ENCODE measurements at regions not wholly inside any gene's neighbourhood (a gene's known extent, or its start where the extent isn't known, plus 50 kb on each side); places are given as distances from the start of the nearest gene placed in this dataset.
A peak's percentile ranks its signal among the peaks of the same experiment; 100 is the strongest.

- peaks cover 4% of the 10 kb centered on the region for H3K4me1 Mint-ChIP-seq (ENCODE audit: low read depth, unreplicated experiment)
- no peak for TF ChIP-seq CTCF (IDR thresholded peaks at IDR 0.05; ENCODE audit: partially characterized antibody, unreplicated experiment)
- H3K27ac Mint-ChIP-seq (ENCODE audit: unreplicated experiment): peak overlapping the region; percentile 9
- peaks cover 1% of the 10 kb centered on the region for H3K27me3 Mint-ChIP-seq (ENCODE audit: unreplicated experiment)
- no peaks in the 10 kb centered on the region for H3K36me3 Mint-ChIP-seq (ENCODE audit: unreplicated experiment)
- no peak overlapping the region for H3K4me3 Mint-ChIP-seq (ENCODE audit: unreplicated experiment)
- DNase-seq: no peak
- no peaks in the 10 kb centered on the region for H3K9me3 Mint-ChIP-seq (ENCODE audit: unreplicated experiment)
Observed at GRCh38 chr15:97457203-97457847, 503.2 kb upstream of the ARRDC4 start.

GRCh38 chr15:97459771-97460170 lies 500.7 kb upstream of the ARRDC4 start:
- H3K4me1 Mint-ChIP-seq (ENCODE audit: low read depth, unreplicated experiment): peaks cover 4% of the 10 kb centered on the region
- H3K9me3 Mint-ChIP-seq (ENCODE audit: unreplicated experiment): no peaks in the 10 kb centered on the region
- TF ChIP-seq CTCF (IDR thresholded peaks at IDR 0.05; ENCODE audit: partially characterized antibody, unreplicated experiment): no peak
- H3K27ac Mint-ChIP-seq (ENCODE audit: unreplicated experiment): no peak overlapping the region
- no peaks in the 10 kb centered on the region for H3K36me3 Mint-ChIP-seq (ENCODE audit: unreplicated experiment)
- peaks cover 3% of the 10 kb centered on the region for H3K27me3 Mint-ChIP-seq (ENCODE audit: unreplicated experiment)
- no peak for DNase-seq
- no peak overlapping the region for H3K4me3 Mint-ChIP-seq (ENCODE audit: unreplicated experiment)

- H3K27me3 Mint-ChIP-seq (ENCODE audit: unreplicated experiment): peaks cover 1% of the 10 kb centered on the region
- no peak for TF ChIP-seq CTCF (IDR thresholded peaks at IDR 0.05; ENCODE audit: partially characterized antibody, unreplicated experiment)
- no peaks in the 10 kb centered on the region for H3K36me3 Mint-ChIP-seq (ENCODE audit: unreplicated experiment)
- H3K4me3 Mint-ChIP-seq (ENCODE audit: unreplicated experiment): no peak overlapping the region
- no peaks in the 10 kb centered on the region for H3K9me3 Mint-ChIP-seq (ENCODE audit: unreplicated experiment)
- no peak overlapping the region for H3K27ac Mint-ChIP-seq (ENCODE audit: unreplicated experiment)
- peaks cover 4% of the 10 kb centered on the region for H3K4me1 Mint-ChIP-seq (ENCODE audit: low read depth, unreplicated experiment)
- DNase-seq: no peak
Observed at GRCh38 chr15:97461226-97461625, 499.3 kb upstream of the ARRDC4 start.

DNA sequence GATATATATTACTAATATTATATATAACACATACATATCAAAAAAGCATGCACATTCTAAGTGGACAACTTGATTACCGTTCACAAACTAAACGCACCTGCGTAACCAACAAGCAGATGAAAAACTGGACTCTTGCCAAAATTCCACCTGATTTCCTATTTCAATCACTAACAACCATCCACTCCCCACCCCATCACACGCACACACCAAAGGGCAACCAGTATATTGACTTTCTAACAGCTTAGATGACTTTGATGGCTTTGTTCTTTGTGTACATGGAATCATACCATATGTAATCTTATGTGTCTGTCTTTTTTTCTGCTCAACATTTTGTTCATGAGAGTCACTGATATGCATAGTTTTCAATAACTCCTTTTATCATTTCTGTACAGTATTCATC lies 496.8 kb upstream of the ARRDC4 start:
- Mint-ChIP-seq H3K36me3 (ENCODE audit: unreplicated experiment) (no peaks in the 10 kb centered on the region), H3K27ac (ENCODE audit: unreplicated experiment) (no peak overlapping the region), H3K9me3 (ENCODE audit: unreplicated experiment) (no peaks in the 10 kb centered on the region), H3K27me3 (ENCODE audit: unreplicated experiment) (peaks cover 1% of the 10 kb centered on the region), H3K4me3 (ENCODE audit: unreplicated experiment) (no peak overlapping the region), H3K4me1 (ENCODE audit: low read depth, unreplicated experiment) (no peaks in the 10 kb centered on the region)
- no peak for DNase-seq
- TF ChIP-seq CTCF (IDR thresholded peaks at IDR 0.05; ENCODE audit: partially characterized antibody, unreplicated experiment): no peak

DNA sequence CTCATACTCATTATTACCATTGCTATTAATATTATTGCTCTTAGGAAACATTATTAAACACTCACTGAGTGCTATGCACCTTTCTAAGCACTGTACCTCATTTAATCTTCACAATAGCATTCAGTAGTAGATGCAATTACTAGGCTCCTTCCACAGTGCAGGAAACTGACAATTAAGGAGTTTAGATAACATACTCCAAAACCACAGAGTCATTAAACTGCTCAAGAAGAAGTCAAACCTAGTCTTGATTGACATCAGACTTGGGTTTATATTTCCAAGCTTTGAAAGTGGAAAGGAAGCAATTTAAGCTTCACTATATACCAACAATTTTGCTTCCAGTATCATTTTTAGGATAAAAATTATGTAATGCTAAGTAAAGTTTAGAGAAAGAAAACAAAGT lies 490.1 kb upstream of the ARRDC4 start:
- H3K27me3 Mint-ChIP-seq (ENCODE audit: unreplicated experiment): no peaks in the 10 kb centered on the region
- H3K36me3 Mint-ChIP-seq (ENCODE audit: unreplicated experiment): no peaks in the 10 kb centered on the region
- peaks cover 4% of the 10 kb centered on the region for H3K9me3 Mint-ChIP-seq (ENCODE audit: unreplicated experiment)
- no peak for TF ChIP-seq CTCF (IDR thresholded peaks at IDR 0.05; ENCODE audit: partially characterized antibody, unreplicated experiment)
- H3K4me3 Mint-ChIP-seq (ENCODE audit: unreplicated experiment): no peak overlapping the region
- DNase-seq: no peak
- no peaks in the 10 kb centered on the region for H3K4me1 Mint-ChIP-seq (ENCODE audit: low read depth, unreplicated experiment)
- H3K27ac Mint-ChIP-seq (ENCODE audit: unreplicated experiment): no peak overlapping the region

Measured in glutamatergic neuron (in vitro differentiated cells).